ENCODE measurements at regions not wholly inside any gene's neighbourhood (a gene's known extent, or its start where the extent isn't known, plus 50 kb on each side); places are given as distances from the start of the nearest gene placed in this dataset.
"Not testable (repeated sequence)": the region's sequence is repeated elsewhere in the genome, so short reads cannot be mapped to it uniquely, and the experiment has no call there.

DNA sequence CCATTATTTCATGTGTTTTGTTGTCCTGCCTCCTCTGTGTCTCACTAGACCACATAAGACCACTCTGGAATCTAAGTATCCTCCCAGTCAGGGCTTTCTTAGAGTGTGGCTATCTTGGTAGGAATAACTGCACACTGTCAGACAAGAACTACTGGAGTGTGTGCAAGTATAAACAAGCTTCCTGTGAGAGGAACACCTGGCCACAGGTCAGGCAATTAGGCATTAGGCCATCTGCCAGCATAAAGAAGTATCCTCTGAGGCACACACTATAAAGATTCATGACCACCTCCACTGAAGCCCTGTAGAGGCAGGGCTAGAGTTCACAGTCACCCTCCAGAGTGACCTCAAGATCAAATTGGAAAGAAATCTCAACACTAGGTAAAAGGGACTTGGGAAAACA, 507.0 kb upstream of the PABPC4L start:
- Histone ChIP-seq H4K20me1 (ENCODE audit: insufficient read depth) (no peaks in the 10 kb centered on the region), H3K27me3 (ENCODE audit: insufficient read depth, low read depth) (no peaks in the 10 kb centered on the region), H3K4me3 (IDR thresholded peaks at IDR 0.05; ENCODE audit: insufficient read depth, low read depth, low read length) (no peak overlapping the region), H3K36me3 (ENCODE audit: insufficient read depth) (no peaks in the 10 kb centered on the region), H2AFZ (ENCODE audit: low read depth) (no peak overlapping the region), H3K79me2 (ENCODE audit: insufficient read depth, low read depth) (no peaks in the 10 kb centered on the region), H3K4me1 (ENCODE audit: low read depth, poor library complexity, severe bottlenecking) (no peaks in the 10 kb centered on the region), H3K4me2 (no peak overlapping the region), H3K27ac (no peak overlapping the region), H3K9ac (no peak overlapping the region)
- TF ChIP-seq, protein P1, sequence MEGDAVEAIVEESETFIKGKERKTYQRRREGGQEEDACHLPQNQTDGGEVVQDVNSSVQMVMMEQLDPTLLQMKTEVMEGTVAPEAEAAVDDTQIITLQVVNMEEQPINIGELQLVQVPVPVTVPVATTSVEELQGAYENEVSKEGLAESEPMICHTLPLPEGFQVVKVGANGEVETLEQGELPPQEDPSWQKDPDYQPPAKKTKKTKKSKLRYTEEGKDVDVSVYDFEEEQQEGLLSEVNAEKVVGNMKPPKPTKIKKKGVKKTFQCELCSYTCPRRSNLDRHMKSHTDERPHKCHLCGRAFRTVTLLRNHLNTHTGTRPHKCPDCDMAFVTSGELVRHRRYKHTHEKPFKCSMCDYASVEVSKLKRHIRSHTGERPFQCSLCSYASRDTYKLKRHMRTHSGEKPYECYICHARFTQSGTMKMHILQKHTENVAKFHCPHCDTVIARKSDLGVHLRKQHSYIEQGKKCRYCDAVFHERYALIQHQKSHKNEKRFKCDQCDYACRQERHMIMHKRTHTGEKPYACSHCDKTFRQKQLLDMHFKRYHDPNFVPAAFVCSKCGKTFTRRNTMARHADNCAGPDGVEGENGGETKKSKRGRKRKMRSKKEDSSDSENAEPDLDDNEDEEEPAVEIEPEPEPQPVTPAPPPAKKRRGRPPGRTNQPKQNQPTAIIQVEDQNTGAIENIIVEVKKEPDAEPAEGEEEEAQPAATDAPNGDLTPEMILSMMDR (conservative IDR thresholded peaks at IDR 0.05; ENCODE audit: low read depth, low read length): no peak

DNA sequence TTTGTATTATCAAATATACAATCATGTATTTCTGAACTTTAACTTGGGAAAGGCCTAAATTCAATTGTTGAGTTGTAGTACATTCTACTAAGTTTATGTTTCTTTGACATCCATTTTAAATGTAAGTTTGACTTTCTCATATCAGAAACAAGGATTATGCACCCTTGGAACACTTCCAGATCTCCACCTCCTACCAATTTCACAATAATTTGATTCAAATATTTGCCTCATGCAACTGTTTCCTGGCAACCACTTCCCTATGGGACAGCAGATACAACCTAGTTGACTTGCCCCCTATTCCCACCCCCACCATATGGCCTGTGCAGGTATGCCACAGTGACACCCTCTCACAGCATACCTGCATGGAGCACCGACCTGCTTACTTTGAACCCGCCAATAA, 506.4 kb upstream of the PABPC4L start:
- Histone ChIP-seq H3K4me1 (ENCODE audit: low read depth, poor library complexity, severe bottlenecking) (no peaks in the 10 kb centered on the region), H3K27me3 (ENCODE audit: insufficient read depth, low read depth) (no peaks in the 10 kb centered on the region), H3K79me2 (ENCODE audit: insufficient read depth, low read depth) (no peaks in the 10 kb centered on the region), H2AFZ (ENCODE audit: low read depth) (no peak overlapping the region), H3K9ac (no peak overlapping the region), H3K36me3 (ENCODE audit: insufficient read depth) (no peaks in the 10 kb centered on the region), H3K4me2 (no peak overlapping the region), H3K27ac (no peak overlapping the region), H4K20me1 (ENCODE audit: insufficient read depth) (no peaks in the 10 kb centered on the region), H3K4me3 (IDR thresholded peaks at IDR 0.05; ENCODE audit: insufficient read depth, low read depth, low read length) (no peak overlapping the region)
- TF ChIP-seq, protein P1 (conservative IDR thresholded peaks at IDR 0.05; ENCODE audit: low read depth, low read length): no peak

DNA sequence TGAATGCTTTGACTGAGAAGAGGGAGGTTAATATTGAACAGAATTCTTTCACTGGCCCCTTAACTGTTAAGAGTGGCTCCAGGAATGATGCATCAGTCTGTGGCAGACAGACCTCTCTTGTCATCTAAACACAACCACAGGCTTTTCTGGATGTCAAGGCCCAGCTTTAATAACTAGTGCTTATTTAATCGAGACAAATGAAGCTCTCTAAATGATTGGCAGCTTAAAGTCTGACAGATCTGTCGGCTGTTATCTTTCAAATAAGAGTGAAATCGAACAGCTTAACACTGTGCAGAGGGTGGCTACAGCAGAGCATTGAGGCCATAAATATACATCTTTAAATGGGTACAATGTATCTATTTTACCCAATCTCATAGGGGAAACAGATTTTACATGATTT, 500.8 kb upstream of the PABPC4L start:
- no peak overlapping the region for H3K4me3 ChIP-seq (IDR thresholded peaks at IDR 0.05; ENCODE audit: insufficient read depth, low read depth, low read length)
- TF ChIP-seq, protein P1 (conservative IDR thresholded peaks at IDR 0.05; ENCODE audit: low read depth, low read length): no peak
- H4K20me1 ChIP-seq (ENCODE audit: insufficient read depth): no peaks in the 10 kb centered on the region
- no peak overlapping the region for H3K9ac ChIP-seq
- no peaks in the 10 kb centered on the region for H3K79me2 ChIP-seq (ENCODE audit: insufficient read depth, low read depth)
- no peaks in the 10 kb centered on the region for H3K27me3 ChIP-seq (ENCODE audit: insufficient read depth, low read depth)
- no peak overlapping the region for H3K4me2 ChIP-seq
- H3K36me3 ChIP-seq (ENCODE audit: insufficient read depth): no peaks in the 10 kb centered on the region
- H3K27ac ChIP-seq: no peak overlapping the region
- no peak overlapping the region for H2AFZ ChIP-seq (ENCODE audit: low read depth)
- no peaks in the 10 kb centered on the region for H3K4me1 ChIP-seq (ENCODE audit: low read depth, poor library complexity, severe bottlenecking)

DNA sequence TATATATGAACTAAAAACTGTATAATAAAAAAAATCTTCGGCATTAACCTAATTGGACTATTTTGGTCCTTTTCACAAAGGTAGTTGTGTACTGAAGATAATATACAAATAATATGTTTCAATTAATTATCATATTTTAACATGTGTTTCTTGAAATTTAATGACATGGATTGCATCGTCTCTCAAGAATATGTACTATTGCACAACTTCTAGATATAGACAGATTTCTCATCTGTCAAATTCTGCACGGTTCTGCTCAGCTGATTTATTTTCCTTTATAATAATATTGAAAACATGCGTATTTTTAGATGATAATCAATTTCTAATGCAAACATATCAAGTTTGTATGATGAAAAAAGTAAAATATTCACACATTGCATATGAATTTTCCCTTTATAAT, 498.7 kb upstream of the PABPC4L start:
- Histone ChIP-seq H3K27me3 (ENCODE audit: insufficient read depth, low read depth) (no peaks in the 10 kb centered on the region), H3K27ac (no peak overlapping the region), H3K4me1 (ENCODE audit: low read depth, poor library complexity, severe bottlenecking) (no peaks in the 10 kb centered on the region), H3K4me3 (IDR thresholded peaks at IDR 0.05; ENCODE audit: insufficient read depth, low read depth, low read length) (no peak overlapping the region), H4K20me1 (ENCODE audit: insufficient read depth) (no peaks in the 10 kb centered on the region), H3K9ac (no peak overlapping the region), H3K79me2 (ENCODE audit: insufficient read depth, low read depth) (no peaks in the 10 kb centered on the region), H3K4me2 (no peak overlapping the region), H3K36me3 (ENCODE audit: insufficient read depth) (no peaks in the 10 kb centered on the region), H2AFZ (ENCODE audit: low read depth) (no peak overlapping the region)
- TF ChIP-seq, protein P1 (conservative IDR thresholded peaks at IDR 0.05; ENCODE audit: low read depth, low read length): no peak

DNA sequence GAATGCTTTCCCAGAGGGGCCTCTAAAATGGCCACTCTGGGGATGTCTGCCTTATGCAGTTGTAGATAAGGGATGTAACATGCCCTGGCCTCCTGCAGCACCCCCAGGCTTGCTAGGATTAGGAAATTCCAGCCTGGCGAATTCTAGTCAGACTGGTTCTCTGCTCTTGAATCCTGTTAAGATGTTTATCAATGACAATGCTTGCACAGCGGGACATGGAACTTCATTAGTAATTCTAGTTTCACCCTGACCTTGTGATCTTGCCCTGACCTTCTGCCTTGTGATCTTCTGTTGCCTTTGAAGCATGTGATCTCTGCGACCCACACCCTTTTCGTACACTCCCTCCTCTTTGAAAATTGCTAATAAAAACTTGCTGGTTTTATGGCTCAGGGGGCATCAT, 497.2 kb upstream of the PABPC4L start:
- not testable (repeated sequence) for H3K4me1 ChIP-seq (ENCODE audit: low read depth, poor library complexity, severe bottlenecking); H3K4me2 ChIP-seq; H3K27ac ChIP-seq

More for the DNA sequence above, 497.2 kb upstream of the PABPC4L start:
- H4K20me1 ChIP-seq (ENCODE audit: insufficient read depth); H3K9ac ChIP-seq; H2AFZ ChIP-seq (ENCODE audit: low read depth); H3K4me3 ChIP-seq (IDR thresholded peaks at IDR 0.05; ENCODE audit: insufficient read depth, low read depth, low read length); H3K36me3 ChIP-seq (ENCODE audit: insufficient read depth); H3K27me3 ChIP-seq (ENCODE audit: insufficient read depth, low read depth); H3K79me2 ChIP-seq (ENCODE audit: insufficient read depth, low read depth): not testable (repeated sequence)
